Sigmoid colon (tissue), 6 donors: ENCODE measurements at regions not wholly inside any gene's neighbourhood (a gene's known extent, or its start where the extent isn't known, plus 50 kb on each side); places are given as distances from the start of the nearest gene placed in this dataset.

Source experiments
- DNase-seq: peaks from one replicate; pipeline ENCODE4 v3.0.0-alpha.2; 2019
- H3K27ac ChIP-seq, 4 donors: fragments of 200-600 bp; sonication (generic); one replicate each; pipeline ENCODE4 v1.5.1; 2016 to 2019; ENCODE audit warnings: mild to moderate bottlenecking in 1 of 4
- H3K27me3 ChIP-seq, 3 donors: fragments of 200-600 bp; sonication (generic); one replicate each; pipeline ENCODE4 v1.5.1; 2019; ENCODE audit warnings: mild to moderate bottlenecking in 1 of 3
- H3K36me3 ChIP-seq, 4 donors: fragments of 200-600 bp; sonication (generic); one replicate each; pipeline ENCODE4 v1.5.1; 2016 to 2019
- H3K4me1 ChIP-seq, 4 donors: fragments of 200-600 bp; sonication (generic); one replicate each; pipeline ENCODE4 v1.5.1; 2017 to 2019
- H3K4me3 ChIP-seq, 4 donors: fragments of 200-600 bp; sonication (generic); one replicate each; pipeline ENCODE4 v1.5.1; 2017 to 2019; ENCODE audit warnings: mild to moderate bottlenecking in 2 of 4, moderate library complexity in 1 of 4
- H3K9me3 ChIP-seq, 4 donors: fragments of 200-600 bp in 3 of 4; sonication (generic) in 3 of 4; one replicate each; pipeline versions ENCODE4 v1.5.1 to v1.6.1; 2013 to 2019
- CTCF ChIP-seq, 4 experiments: fragments of 450-650 bp in 3 of 4; fragments of 200-600 bp in 1 of 4; IDR thresholded peaks; one replicate each; pipeline ENCODE4 v1.5.1; 2016 to 2019; ENCODE audit warnings: antibody characterized with exemption in 4 of 4, mild to moderate bottlenecking in 3 of 4, moderate library complexity in 2 of 4
- EP300 ChIP-seq, 4 donors: sonication (generic); formaldehyde crosslinking; IDR thresholded peaks; one replicate each; pipeline ENCODE4 v1.6.1; 2017; ENCODE audit warnings: antibody characterized with exemption in 4 of 4
- POLR2A ChIP-seq, 2 donors: fragments of 450-650 bp; IDR thresholded peaks; one replicate each; pipeline ENCODE4 v1.6.1; 2016; ENCODE audit warnings: antibody characterized with exemption in 2 of 2, mild to moderate bottlenecking in 2 of 2, moderate library complexity in 2 of 2
- POLR2AphosphoS5 ChIP-seq, 4 donors: sonication (generic); formaldehyde crosslinking; IDR thresholded peaks; one replicate each; pipeline ENCODE4 v1.6.1; 2017; ENCODE audit warnings: antibody characterized with exemption in 4 of 4
- WGBS, 2 donors: extraction: QIAGEN DNeasy Blood & Tissue Kit; methylation state at CpG; one replicate each; pipeline ENCODE4 v1.1.7; 2013; 5-methylcytosine and 5-hydroxymethylcytosine counted together
- intact Hi-C: fragments of 100-400 bp; cut with DNase I; formaldehyde crosslinking; loops from one replicate; pipeline ENCODE4 v1.15.1; 2023
- donor health status: healthy with polysubstance abuse.
- donor health status: healthy.

GRCh38 chr3:127107002-127107401, 85.9 kb upstream of the PRR23E start:
- TF ChIP-seq POLR2A (IDR thresholded peaks at IDR 0.05) (no peak), CTCF (IDR thresholded peaks at IDR 0.05) (no peak), EP300 (IDR thresholded peaks at IDR 0.05) (no peak), POLR2AphosphoS5 (IDR thresholded peaks at IDR 0.05) (no peak)
- Histone ChIP-seq H3K27me3 (no peaks in the 10 kb centered on the region), H3K4me1 (no peaks in the 10 kb centered on the region), H3K4me3 (no peak overlapping the region), H3K9me3 (peaks cover 0 to 4% (median under 1%) of the 10 kb centered on the region in 4 donors), H3K36me3 (no peaks in the 10 kb centered on the region), H3K27ac (no peak overlapping the region)
- WGBS, 2 donors: 84 to 88% methylated on average over 9 of the region's 9 CpGs
- no peak for DNase-seq
- intact Hi-C loops: no loop called here

- whole genome bisulfite sequencing, 2 donors: 89% methylated on average over 10 of the region's 10 CpGs
- Histone ChIP-seq H3K27ac (no peak overlapping the region), H3K27me3 (no peaks in the 10 kb centered on the region), H3K9me3 (peaks cover 0 to 8% (median 5%) of the 10 kb centered on the region in 4 donors), H3K36me3 (no peaks in the 10 kb centered on the region), H3K4me1 (no peaks in the 10 kb centered on the region), H3K4me3 (no peak overlapping the region)
- TF ChIP-seq POLR2A (IDR thresholded peaks at IDR 0.05) (no peak), CTCF (IDR thresholded peaks at IDR 0.05) (no peak), EP300 (IDR thresholded peaks at IDR 0.05) (no peak), POLR2AphosphoS5 (IDR thresholded peaks at IDR 0.05) (no peak)
- DNase-seq: no peak
- intact Hi-C loops: no loop called here
These were observed 85.2 kb upstream of the PRR23E start for GRCh38 chr3:127107491-127108375.

- no peaks in the 10 kb centered on the region for H3K4me1 ChIP-seq
- intact Hi-C loops: no loop called here
- no peaks in the 10 kb centered on the region for H3K36me3 ChIP-seq
- no peak overlapping the region for H3K27ac ChIP-seq
- no peak overlapping the region for H3K4me3 ChIP-seq
- H3K27me3 ChIP-seq: no peaks in the 10 kb centered on the region
- 96 to 97% methylated on average over 1 of the region's 1 CpG for WGBS, 2 donors
- H3K9me3 ChIP-seq: peaks cover 0 to 9% (median 8%) of the 10 kb centered on the region in 4 donors
- no peak for DNase-seq
- TF ChIP-seq CTCF (IDR thresholded peaks at IDR 0.05) (no peak), POLR2AphosphoS5 (IDR thresholded peaks at IDR 0.05) (no peak), EP300 (IDR thresholded peaks at IDR 0.05) (no peak), POLR2A (IDR thresholded peaks at IDR 0.05) (no peak)
These were observed 84.1 kb upstream of the PRR23E start for GRCh38 chr3:127108796-127109195.

GRCh38 chr3:127110982-127111693, 81.8 kb upstream of the PRR23E start:
- TF ChIP-seq POLR2AphosphoS5 (IDR thresholded peaks at IDR 0.05) (no peak), EP300 (IDR thresholded peaks at IDR 0.05) (no peak), CTCF (IDR thresholded peaks at IDR 0.05) (no peak), POLR2A (IDR thresholded peaks at IDR 0.05) (no peak)
- Histone ChIP-seq H3K4me1 (no peaks in the 10 kb centered on the region), H3K27me3 (no peaks in the 10 kb centered on the region), H3K27ac (no peak overlapping the region), H3K9me3 (peaks cover 0 to 9% (median 8%) of the 10 kb centered on the region in 4 donors), H3K36me3 (no peaks in the 10 kb centered on the region), H3K4me3 (no peak overlapping the region)
- intact Hi-C loops: no loop called here
- WGBS, 2 donors: 76 to 86% methylated on average over 3 of the region's 3 CpGs
- DNase-seq: no peak
